ELR (cell line): ENCODE measurements at regions not wholly inside any gene's neighbourhood (a gene's known extent, or its start where the extent isn't known, plus 50 kb on each side); places are given as distances from the start of the nearest gene placed in this dataset.

ENCODE experiments used
- DNase-seq: peaks from one replicate; pipeline ENCODE4 v3.0.0-alpha.2; 2015; ENCODE audit warnings: low read depth

- no peak for DNase-seq
These were observed 271.8 kb downstream of the MTX2 start for GRCh38 chr2:176540995-176541394.

GRCh38 chr2:176542476-176542875, 273.2 kb downstream of the MTX2 start:
- no peak for DNase-seq

GRCh38 chr2:176544557-176544956, 275.3 kb downstream of the MTX2 start:
- no peak for DNase-seq

- DNase-seq: no peak
These were observed 276.0 kb downstream of the MTX2 start for GRCh38 chr2:176544991-176545956.

- DNase-seq: no peak
These were observed 277.3 kb downstream of the MTX2 start for GRCh38 chr2:176546550-176546949.

- peak; percentile 40 for DNase-seq
These were observed 283.4 kb downstream of the MTX2 start for GRCh38 chr2:176552501-176553135.

- DNase-seq: peak; percentile 74
These were observed 284.5 kb downstream of the MTX2 start for GRCh38 chr2:176553685-176554100.

GRCh38 chr2:176554101-176555048, 285.1 kb downstream of the MTX2 start:
- peak; percentile 77 for DNase-seq

- no peak for DNase-seq
These were observed 285.9 kb downstream of the MTX2 start for GRCh38 chr2:176555112-176555511.

- no peak for DNase-seq
These were observed 286.5 kb downstream of the MTX2 start for GRCh38 chr2:176555781-176556180.

GRCh38 chr2:176556373-176556772, 287.1 kb downstream of the MTX2 start:
- DNase-seq: no peak

GRCh38 chr2:176557821-176558220, 288.6 kb downstream of the MTX2 start:
- no peak for DNase-seq

- DNase-seq: no peak
These were observed 289.4 kb downstream of the MTX2 start for GRCh38 chr2:176558574-176559140.

GRCh38 chr2:176560296-176560695, 291.1 kb downstream of the MTX2 start:
- DNase-seq: no peak

- DNase-seq: peak; percentile 17
These were observed 292.5 kb downstream of the MTX2 start for GRCh38 chr2:176561706-176562105.

GRCh38 chr2:176562359-176563078, 293.3 kb downstream of the MTX2 start:
- peak; percentile 72 for DNase-seq

GRCh38 chr2:176565641-176566323, 296.5 kb downstream of the MTX2 start:
- DNase-seq: no peak

- DNase-seq: no peak
These were observed 297.3 kb downstream of the MTX2 start for GRCh38 chr2:176566496-176566895.

- DNase-seq: no peak
These were observed 297.7 kb downstream of the MTX2 start for GRCh38 chr2:176566961-176567360.

- no peak for DNase-seq
These were observed 298.1 kb downstream of the MTX2 start for GRCh38 chr2:176567361-176567760.
